Thyroid gland (tissue), 4 donors: ENCODE measurements at regions not wholly inside any gene's neighbourhood (a gene's known extent, or its start where the extent isn't known, plus 50 kb on each side); places are given as distances from the start of the nearest gene placed in this dataset.

Experiments used
- DNase-seq, 2 donors: peaks; one replicate each; pipeline ENCODE4 v3.0.0-alpha.2; 2019
- H3K27ac ChIP-seq, 3 donors: fragments of 200-600 bp; sonication (generic); 1 replicate in 2 of 3; 2 replicates in 1 of 3; pipeline ENCODE4 v1.5.1; 2016 to 2019; ENCODE audit warnings: mild to moderate bottlenecking in 1 of 3, moderate library complexity in 1 of 3
- H3K27me3 ChIP-seq: fragments of 200-600 bp; sonication (generic); one replicate; pipeline ENCODE4 v1.5.1; 2019
- H3K36me3 ChIP-seq, 2 donors: fragments of 200-600 bp; sonication (generic); one replicate each; pipeline ENCODE4 v1.5.1; 2016 to 2019
- H3K4me1 ChIP-seq, 2 donors: fragments of 200-600 bp; sonication (generic); one replicate each; pipeline ENCODE4 v1.5.1; 2017 to 2019
- H3K4me3 ChIP-seq, 3 donors: fragments of 200-600 bp; sonication (generic); replicated peaks in 1 of 3; 1 replicate in 2 of 3; 2 replicates in 1 of 3; pipeline ENCODE4 v1.5.1; 2016; ENCODE audit warnings: mild to moderate bottlenecking in 1 of 3
- H3K9me3 ChIP-seq: fragments of 200-600 bp; sonication (generic); one replicate; pipeline ENCODE4 v1.5.1; 2017
- CTCF ChIP-seq, 6 experiments: fragments of 200-600 bp in 3 of 6; fragments of 450-650 bp in 3 of 6; sonication (generic) in 3 of 6; IDR thresholded peaks; one replicate each; pipeline ENCODE4 v1.5.1; 2016 to 2019; ENCODE audit warnings: antibody characterized with exemption in 6 of 6, mild to moderate bottlenecking in 2 of 6, inconsistent platforms in 1 of 6, moderate library complexity in 1 of 6
- POLR2A ChIP-seq, 2 donors: fragments of 450-650 bp; IDR thresholded peaks; one replicate each; pipeline ENCODE4 v1.6.1; 2017; ENCODE audit warnings: antibody characterized with exemption in 2 of 2, mild to moderate bottlenecking in 2 of 2, moderate library complexity in 1 of 2
- WGBS, 2 donors: methylation state at CpG; one replicate each; pipeline ENCODE4 v1.1.5; 2017; 5-methylcytosine and 5-hydroxymethylcytosine counted together
- intact Hi-C: fragments of 100-400 bp; cut with DNase I; formaldehyde crosslinking; loops from one replicate; pipeline ENCODE4 v1.15.1; 2023

- Histone ChIP-seq H3K27me3 (no peaks in the 10 kb centered on the region), H3K4me1 (no peaks in the 10 kb centered on the region), H3K27ac (no peak overlapping the region), H3K9me3 (no peaks in the 10 kb centered on the region), H3K36me3 (no peaks in the 10 kb centered on the region), H3K4me3 (no peak overlapping the region)
- intact Hi-C loops, result no loop called here
- 56 to 64% methylated on average over 1 of the region's 1 CpG for WGBS, 2 donors
- DNase-seq, result no peak
- TF ChIP-seq CTCF (IDR thresholded peaks at IDR 0.05), result no peak
- no peak for TF ChIP-seq POLR2A (IDR thresholded peaks at IDR 0.05)
Observed at GRCh38 chr11:42543844-42544419, 767.9 kb upstream of the API5 start.

GRCh38 chr11:42544726-42545125 is 767.1 kb upstream of the API5 start:
- DNase-seq, result no peak
- Histone ChIP-seq H3K4me3 (no peak overlapping the region), H3K4me1 (no peaks in the 10 kb centered on the region), H3K36me3 (no peaks in the 10 kb centered on the region), H3K27me3 (no peaks in the 10 kb centered on the region), H3K27ac (no peak overlapping the region), H3K9me3 (no peaks in the 10 kb centered on the region)
- 61 to 68% methylated on average over 5 of the region's 5 CpGs for WGBS, 2 donors
- TF ChIP-seq CTCF (IDR thresholded peaks at IDR 0.05) (no peak), POLR2A (IDR thresholded peaks at IDR 0.05) (no peak)
- intact Hi-C loops, result no loop called here

- 76 to 85% methylated on average over 3 of the region's 3 CpGs for WGBS, 2 donors
- H3K36me3 ChIP-seq, result no peaks in the 10 kb centered on the region
- no peaks in the 10 kb centered on the region for H3K4me1 ChIP-seq
- H3K4me3 ChIP-seq, result no peak overlapping the region
- H3K27ac ChIP-seq, result no peak overlapping the region
- intact Hi-C loops, result no loop called here
- no peaks in the 10 kb centered on the region for H3K9me3 ChIP-seq
- H3K27me3 ChIP-seq, result no peaks in the 10 kb centered on the region
- no peak for TF ChIP-seq CTCF (IDR thresholded peaks at IDR 0.05)
- TF ChIP-seq POLR2A (IDR thresholded peaks at IDR 0.05), result no peak
- no peak for DNase-seq
Observed at GRCh38 chr11:42545954-42546353, 765.8 kb upstream of the API5 start.

- 79 to 81% methylated on average over 3 of the region's 3 CpGs for WGBS, 2 donors
- no peak overlapping the region for H3K4me3 ChIP-seq
- TF ChIP-seq CTCF (IDR thresholded peaks at IDR 0.05) (no peak), POLR2A (IDR thresholded peaks at IDR 0.05) (no peak)
- no peaks in the 10 kb centered on the region for H3K27me3 ChIP-seq
- no peaks in the 10 kb centered on the region for H3K36me3 ChIP-seq
- intact Hi-C loops, result no loop called here
- H3K9me3 ChIP-seq, result no peaks in the 10 kb centered on the region
- H3K4me1 ChIP-seq, result no peaks in the 10 kb centered on the region
- no peak overlapping the region for H3K27ac ChIP-seq
- no peak for DNase-seq
Observed at GRCh38 chr11:42552786-42553185, 759.0 kb upstream of the API5 start.

- intact Hi-C loops, result no loop called here
- no peaks in the 10 kb centered on the region for H3K9me3 ChIP-seq
- no peak overlapping the region for H3K4me3 ChIP-seq
- 80 to 81% methylated on average over 2 of the region's 2 CpGs for WGBS, 2 donors
- no peak for TF ChIP-seq POLR2A (IDR thresholded peaks at IDR 0.05)
- TF ChIP-seq CTCF (IDR thresholded peaks at IDR 0.05), result no peak
- DNase-seq, result no peak
- H3K27ac ChIP-seq, result no peak overlapping the region
- no peaks in the 10 kb centered on the region for H3K36me3 ChIP-seq
- no peaks in the 10 kb centered on the region for H3K27me3 ChIP-seq
- no peaks in the 10 kb centered on the region for H3K4me1 ChIP-seq
Observed at GRCh38 chr11:42555190-42555589, 756.6 kb upstream of the API5 start.
